ENCODE measurements at regions not wholly inside any gene's neighbourhood (a gene's known extent, or its start where the extent isn't known, plus 50 kb on each side); places are given as distances from the start of the nearest gene placed in this dataset.

DNA sequence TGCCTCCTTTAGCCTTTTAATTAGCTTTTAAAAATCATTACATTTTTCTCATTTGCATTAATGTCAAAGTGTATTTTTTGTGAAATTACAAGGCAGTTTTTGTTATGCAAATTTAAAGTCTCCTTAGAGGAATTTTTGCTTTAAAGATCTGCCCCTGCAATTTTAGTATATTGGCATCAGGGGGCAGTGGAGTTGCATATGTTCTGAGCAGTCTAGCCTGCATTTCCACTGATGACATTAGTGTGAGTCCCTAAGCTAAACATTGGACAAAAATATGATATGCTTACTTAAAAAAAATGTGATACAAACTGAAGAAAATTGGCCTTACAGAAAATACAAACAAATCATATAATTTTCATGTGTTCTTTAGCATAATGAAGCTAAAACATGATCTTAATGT is 426.5 kb downstream of the SLC4A3 start:
- TF ChIP-seq EZH2 (IDR thresholded peaks at IDR 0.05; ENCODE audit: low read length, unreplicated experiment): no peak
- TF ChIP-seq, protein P1, sequence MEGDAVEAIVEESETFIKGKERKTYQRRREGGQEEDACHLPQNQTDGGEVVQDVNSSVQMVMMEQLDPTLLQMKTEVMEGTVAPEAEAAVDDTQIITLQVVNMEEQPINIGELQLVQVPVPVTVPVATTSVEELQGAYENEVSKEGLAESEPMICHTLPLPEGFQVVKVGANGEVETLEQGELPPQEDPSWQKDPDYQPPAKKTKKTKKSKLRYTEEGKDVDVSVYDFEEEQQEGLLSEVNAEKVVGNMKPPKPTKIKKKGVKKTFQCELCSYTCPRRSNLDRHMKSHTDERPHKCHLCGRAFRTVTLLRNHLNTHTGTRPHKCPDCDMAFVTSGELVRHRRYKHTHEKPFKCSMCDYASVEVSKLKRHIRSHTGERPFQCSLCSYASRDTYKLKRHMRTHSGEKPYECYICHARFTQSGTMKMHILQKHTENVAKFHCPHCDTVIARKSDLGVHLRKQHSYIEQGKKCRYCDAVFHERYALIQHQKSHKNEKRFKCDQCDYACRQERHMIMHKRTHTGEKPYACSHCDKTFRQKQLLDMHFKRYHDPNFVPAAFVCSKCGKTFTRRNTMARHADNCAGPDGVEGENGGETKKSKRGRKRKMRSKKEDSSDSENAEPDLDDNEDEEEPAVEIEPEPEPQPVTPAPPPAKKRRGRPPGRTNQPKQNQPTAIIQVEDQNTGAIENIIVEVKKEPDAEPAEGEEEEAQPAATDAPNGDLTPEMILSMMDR (conservative IDR thresholded peaks at IDR 0.05; ENCODE audit: low read depth, low read length): peak; percentile 79
- no peak for TF ChIP-seq EZH2phosphoT487 (IDR thresholded peaks at IDR 0.05; ENCODE audit: borderline replicate concordance, low read length)
